ENCODE measurements at regions not wholly inside any gene's neighbourhood (a gene's known extent, or its start where the extent isn't known, plus 50 kb on each side); places are given as distances from the start of the nearest gene placed in this dataset.

- POLR2A ChIA-PET, result no interaction called here
- Mint-ChIP-seq H3K9me3 (peaks cover 15% of the 10 kb centered on the region), H3K27ac (no peak overlapping the region), H3K4me1 (ENCODE audit: low read depth) (no peaks in the 10 kb centered on the region), H3K27me3 (no peaks in the 10 kb centered on the region), H3K36me3 (no peaks in the 10 kb centered on the region), H3K4me3 (no peak overlapping the region)
- no peak for DNase-seq
- intact Hi-C loops (cut with micrococcal nuclease), result no loop called here
- CTCF ChIA-PET, result no interaction called here
Observed at GRCh38 chr5:125517973-125518550, 771.6 kb upstream of the ZNF608 start.

- Mint-ChIP-seq H3K27me3 (no peaks in the 10 kb centered on the region), H3K9me3 (peaks cover 15% of the 10 kb centered on the region), H3K36me3 (no peaks in the 10 kb centered on the region), H3K4me1 (ENCODE audit: low read depth) (no peaks in the 10 kb centered on the region), H3K27ac (no peak overlapping the region), H3K4me3 (no peak overlapping the region)
- ChIA-PET POLR2A (no interaction called here), CTCF (no interaction called here)
- no peak for DNase-seq
- intact Hi-C loops (cut with micrococcal nuclease), result no loop called here
Observed at GRCh38 chr5:125521289-125521688, 774.9 kb upstream of the ZNF608 start.

- H3K27ac Mint-ChIP-seq, result no peak overlapping the region
Observed at GRCh38 chr5:125525356-125525755, 778.9 kb upstream of the ZNF608 start.

GRCh38 chr5:125526966-125527365 lies 780.5 kb upstream of the ZNF608 start:
- H3K9me3 Mint-ChIP-seq, result peaks cover 6% of the 10 kb centered on the region
- H3K27me3 Mint-ChIP-seq, result no peaks in the 10 kb centered on the region
- ChIA-PET CTCF (interaction anchor here (0.6 kb wide), 1 partner anchor 110 kb away, joined by 3 read pairs; no protein-coding TSS in a partner anchor), POLR2A (no interaction called here)
- no peaks in the 10 kb centered on the region for H3K4me1 Mint-ChIP-seq (ENCODE audit: low read depth)
- DNase-seq, result no peak
- H3K27ac Mint-ChIP-seq, result no peak overlapping the region
- H3K4me3 Mint-ChIP-seq, result no peak overlapping the region
- intact Hi-C loops (cut with micrococcal nuclease), result no loop called here
- no peaks in the 10 kb centered on the region for H3K36me3 Mint-ChIP-seq

More at GRCh38 chr5:125525356-125525755, 778.9 kb upstream of the ZNF608 start:
- CTCF ChIA-PET, result no interaction called here
- POLR2A ChIA-PET, result no interaction called here
- H3K9me3 Mint-ChIP-seq, result peaks cover 12% of the 10 kb centered on the region
- no peak overlapping the region for H3K4me3 Mint-ChIP-seq
- no peak for DNase-seq
- H3K36me3 Mint-ChIP-seq, result no peaks in the 10 kb centered on the region
- intact Hi-C loops (cut with micrococcal nuclease), result no loop called here
- H3K27me3 Mint-ChIP-seq, result no peaks in the 10 kb centered on the region
- H3K4me1 Mint-ChIP-seq (ENCODE audit: low read depth), result no peaks in the 10 kb centered on the region

- no peak for DNase-seq
- Mint-ChIP-seq H3K4me3 (no peak overlapping the region), H3K27ac (no peak overlapping the region), H3K36me3 (no peaks in the 10 kb centered on the region), H3K27me3 (no peaks in the 10 kb centered on the region), H3K4me1 (ENCODE audit: low read depth) (no peaks in the 10 kb centered on the region), H3K9me3 (peaks cover 4% of the 10 kb centered on the region)
- CTCF ChIA-PET, result no interaction called here
- intact Hi-C loops (cut with micrococcal nuclease), result no loop called here
- POLR2A ChIA-PET, result no interaction called here
Observed at GRCh38 chr5:125528881-125529280, 782.4 kb upstream of the ZNF608 start.

- intact Hi-C loops (cut with micrococcal nuclease), result no loop called here
- H3K36me3 Mint-ChIP-seq, result no peaks in the 10 kb centered on the region
- no peaks in the 10 kb centered on the region for H3K4me1 Mint-ChIP-seq (ENCODE audit: low read depth)
- no peak overlapping the region for H3K27ac Mint-ChIP-seq
- DNase-seq, result no peak
- no peak overlapping the region for H3K4me3 Mint-ChIP-seq
- ChIA-PET CTCF (no interaction called here), POLR2A (no interaction called here)
- no peaks in the 10 kb centered on the region for H3K27me3 Mint-ChIP-seq
- H3K9me3 Mint-ChIP-seq, result peaks cover 7% of the 10 kb centered on the region
Observed at GRCh38 chr5:125530833-125531615, 784.6 kb upstream of the ZNF608 start.

- POLR2A ChIA-PET, result no interaction called here
- CTCF ChIA-PET, result no interaction called here
- Mint-ChIP-seq H3K4me1 (ENCODE audit: low read depth) (no peaks in the 10 kb centered on the region), H3K9me3 (peaks cover 30% of the 10 kb centered on the region), H3K36me3 (no peaks in the 10 kb centered on the region), H3K4me3 (no peak overlapping the region), H3K27me3 (no peaks in the 10 kb centered on the region), H3K27ac (no peak overlapping the region)
- intact Hi-C loops (cut with micrococcal nuclease), result no loop called here
- no peak for DNase-seq
Observed at GRCh38 chr5:125536095-125536494, 789.7 kb upstream of the ZNF608 start.

GRCh38 chr5:125536582-125536981 lies 790.1 kb upstream of the ZNF608 start:
- no peak for DNase-seq
- H3K4me1 Mint-ChIP-seq (ENCODE audit: low read depth), result no peaks in the 10 kb centered on the region
- H3K4me3 Mint-ChIP-seq, result no peak overlapping the region
- POLR2A ChIA-PET, result no interaction called here
- intact Hi-C loops (cut with micrococcal nuclease), result no loop called here
- no peaks in the 10 kb centered on the region for H3K27me3 Mint-ChIP-seq
- peaks cover 32% of the 10 kb centered on the region for H3K9me3 Mint-ChIP-seq
- H3K36me3 Mint-ChIP-seq, result no peaks in the 10 kb centered on the region
- CTCF ChIA-PET, result no interaction called here
- no peak overlapping the region for H3K27ac Mint-ChIP-seq

- Mint-ChIP-seq H3K36me3 (no peaks in the 10 kb centered on the region), H3K27me3 (no peaks in the 10 kb centered on the region), H3K9me3 (peaks cover 36% of the 10 kb centered on the region), H3K4me1 (ENCODE audit: low read depth) (no peaks in the 10 kb centered on the region), H3K27ac (no peak overlapping the region), H3K4me3 (no peak overlapping the region)
- intact Hi-C loops (cut with micrococcal nuclease), result no loop called here
- no peak for DNase-seq
- ChIA-PET CTCF (no interaction called here), POLR2A (no interaction called here)
Observed at GRCh38 chr5:125537661-125538060, 791.2 kb upstream of the ZNF608 start.

- H3K36me3 Mint-ChIP-seq, result no peaks in the 10 kb centered on the region
- peaks cover 36% of the 10 kb centered on the region for H3K9me3 Mint-ChIP-seq
- DNase-seq, result no peak
- H3K27me3 Mint-ChIP-seq, result no peaks in the 10 kb centered on the region
- no peaks in the 10 kb centered on the region for H3K4me1 Mint-ChIP-seq (ENCODE audit: low read depth)
- CTCF ChIA-PET, result no interaction called here
- POLR2A ChIA-PET, result no interaction called here
- intact Hi-C loops (cut with micrococcal nuclease), result no loop called here
- H3K27ac Mint-ChIP-seq, result no peak overlapping the region
- H3K4me3 Mint-ChIP-seq, result no peak overlapping the region
Observed at GRCh38 chr5:125538469-125538868, 792.0 kb upstream of the ZNF608 start.

- H3K27ac Mint-ChIP-seq, result no peak overlapping the region
Observed at GRCh38 chr5:125541085-125541484, 794.6 kb upstream of the ZNF608 start.

GRCh38 chr5:125549322-125549911 lies 803.0 kb upstream of the ZNF608 start:
- H3K9me3 Mint-ChIP-seq, result peaks cover 15% of the 10 kb centered on the region
- intact Hi-C loops (cut with micrococcal nuclease), result no loop called here
- no peak overlapping the region for H3K4me3 Mint-ChIP-seq
- H3K36me3 Mint-ChIP-seq, result no peaks in the 10 kb centered on the region
- POLR2A ChIA-PET, result no interaction called here
- H3K27me3 Mint-ChIP-seq, result no peaks in the 10 kb centered on the region
- no peaks in the 10 kb centered on the region for H3K4me1 Mint-ChIP-seq (ENCODE audit: low read depth)
- H3K27ac Mint-ChIP-seq, result no peak overlapping the region
- DNase-seq, result no peak
- CTCF ChIA-PET, result no interaction called here

More at GRCh38 chr5:125541085-125541484, 794.6 kb upstream of the ZNF608 start:
- intact Hi-C loops (cut with micrococcal nuclease), result no loop called here
- no peak overlapping the region for H3K4me3 Mint-ChIP-seq
- no peak for DNase-seq
- ChIA-PET POLR2A (no interaction called here), CTCF (no interaction called here)
- H3K4me1 Mint-ChIP-seq (ENCODE audit: low read depth), result no peaks in the 10 kb centered on the region
- H3K36me3 Mint-ChIP-seq, result no peaks in the 10 kb centered on the region
- H3K9me3 Mint-ChIP-seq, result peaks cover 32% of the 10 kb centered on the region
- H3K27me3 Mint-ChIP-seq, result no peaks in the 10 kb centered on the region

GRCh38 chr5:125550274-125550673 lies 803.8 kb upstream of the ZNF608 start:
- no peak for DNase-seq
- Mint-ChIP-seq H3K4me3 (no peak overlapping the region), H3K9me3 (peaks cover 15% of the 10 kb centered on the region), H3K27me3 (no peaks in the 10 kb centered on the region), H3K36me3 (no peaks in the 10 kb centered on the region), H3K4me1 (ENCODE audit: low read depth) (no peaks in the 10 kb centered on the region), H3K27ac (no peak overlapping the region)
- ChIA-PET POLR2A (no interaction called here), CTCF (no interaction called here)
- intact Hi-C loops (cut with micrococcal nuclease), result no loop called here

All from activated CD4-positive, alpha-beta memory T cell treated with anti-CD3 and anti-CD28 coated beads for 36 hours (primary cell).